ENCODE measurements at regions not wholly inside any gene's neighbourhood (a gene's known extent, or its start where the extent isn't known, plus 50 kb on each side); places are given as distances from the start of the nearest gene placed in this dataset.

DNA sequence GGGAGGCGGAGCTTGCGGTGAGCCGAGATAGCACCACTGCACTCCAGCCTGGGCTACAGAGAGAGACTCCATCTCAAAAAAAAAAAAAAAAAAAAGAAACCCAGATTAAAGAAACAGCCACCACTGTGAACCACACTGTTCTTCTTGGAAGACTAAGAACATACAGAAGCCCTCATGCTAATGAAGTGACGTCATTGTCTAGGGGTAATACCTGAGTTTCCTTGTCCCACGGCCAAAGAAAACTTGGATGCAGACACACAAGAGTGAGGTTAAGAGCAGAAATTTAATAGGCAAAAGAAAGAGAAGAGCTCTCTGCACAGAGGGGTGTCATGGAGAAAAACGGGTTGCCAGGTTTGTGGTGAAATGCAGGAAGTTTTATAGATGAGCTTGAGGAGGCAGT lies 691.6 kb downstream of the NLGN4X start:
- DNase-seq (ENCODE audit: low read depth in 2 of 3, low spot score in 2 of 3), result no peak

DNA sequence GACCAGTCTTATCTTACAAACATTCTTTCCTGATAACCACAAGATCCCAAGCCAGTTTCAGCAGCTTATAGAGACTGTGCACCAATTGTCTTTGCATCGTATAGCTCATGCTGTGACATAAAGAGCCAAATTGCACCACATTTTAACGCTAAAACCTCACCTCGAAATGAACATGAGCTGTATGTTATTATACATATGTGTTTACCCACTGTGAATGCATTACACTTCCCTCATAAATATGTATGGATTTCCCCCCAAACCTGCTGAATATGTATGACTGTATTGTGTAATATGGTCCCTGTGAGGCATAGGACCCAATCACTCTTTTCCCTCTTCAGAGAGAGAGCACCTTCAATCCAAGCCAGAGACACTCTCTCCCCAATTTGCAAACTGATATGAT lies 692.4 kb downstream of the NLGN4X start:
- no peak for DNase-seq (ENCODE audit: low read depth in 2 of 3, low spot score in 2 of 3)

DNA sequence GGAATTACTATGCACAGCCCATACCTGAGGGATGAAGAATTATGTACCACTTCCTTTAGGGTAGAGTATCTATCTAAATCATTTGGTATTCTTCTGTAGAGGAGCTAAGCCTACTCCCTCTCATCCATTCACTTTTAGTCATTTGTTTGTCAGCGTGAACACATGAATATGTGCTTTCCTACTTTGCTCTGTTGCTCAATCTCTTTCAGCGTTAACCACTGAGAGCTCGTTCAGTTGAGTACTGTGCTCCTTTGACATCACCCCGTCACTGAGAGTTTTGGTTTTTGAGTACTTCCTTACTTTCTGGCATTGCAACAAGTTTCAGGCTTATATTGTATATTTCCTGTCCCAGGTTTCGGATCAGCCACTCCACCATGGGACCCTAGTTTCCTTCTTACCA lies 700.6 kb downstream of the NLGN4X start:
- DNase-seq (ENCODE audit: low read depth in 2 of 3, low spot score in 2 of 3), result no peak

DNA sequence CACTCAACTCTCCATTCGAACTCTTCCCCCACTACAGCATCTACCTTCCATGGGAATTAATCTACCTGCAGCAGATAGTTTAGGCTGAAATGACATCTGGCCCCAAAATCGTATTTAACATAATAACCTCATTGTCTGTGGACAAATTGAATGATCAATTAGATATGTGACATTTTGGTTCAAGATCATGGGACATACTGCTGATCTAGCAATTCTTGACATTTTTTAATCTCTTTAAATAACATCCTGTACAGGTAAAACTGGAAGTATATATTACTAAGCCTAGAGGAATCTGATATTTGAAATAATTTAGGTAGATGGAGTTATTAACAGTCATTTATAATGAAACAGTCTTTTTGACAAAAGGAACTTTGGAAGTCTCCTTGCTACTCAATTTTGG lies 702.5 kb downstream of the NLGN4X start:
- DNase-seq (ENCODE audit: low read depth in 2 of 3, low spot score in 2 of 3), result no peak

DNA sequence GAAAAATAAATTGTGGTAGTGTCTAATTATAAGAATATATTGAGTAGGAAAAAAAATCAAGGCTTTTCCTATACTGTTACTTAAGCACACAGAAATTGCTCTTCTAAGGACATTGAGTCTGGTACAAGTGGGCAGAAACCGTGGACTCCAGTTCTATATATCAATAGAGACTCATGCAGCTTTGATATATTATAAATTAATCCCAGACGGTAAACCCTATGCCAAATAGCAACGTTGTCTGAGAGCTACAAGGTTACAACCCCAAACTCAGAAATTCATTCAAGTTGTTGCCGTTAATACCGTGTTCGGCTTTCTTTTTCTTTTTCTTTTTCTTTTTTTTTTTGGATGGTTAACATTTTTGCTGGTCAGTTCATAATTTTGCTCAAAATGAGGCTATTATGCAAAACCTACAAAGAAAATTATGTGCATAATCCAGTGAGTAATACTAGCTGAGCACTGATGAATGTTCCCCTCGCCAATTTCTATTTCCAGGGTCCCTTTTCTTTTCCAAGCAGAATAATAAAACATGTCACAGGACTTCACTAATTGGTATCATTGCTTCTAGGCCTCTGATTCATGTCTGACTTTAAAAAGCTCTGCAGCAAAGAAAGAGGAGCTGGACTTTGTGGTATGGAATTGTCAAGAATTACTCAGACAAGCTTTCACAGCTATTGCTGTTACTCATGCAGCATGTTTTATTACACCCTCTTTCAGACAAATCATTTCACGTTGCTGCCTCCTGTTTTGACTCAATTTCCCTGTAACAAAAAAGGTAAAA lies 737.7 kb downstream of the NLGN4X start:
- no peak for DNase-seq (ENCODE audit: low read depth in 2 of 3, low spot score in 2 of 3)

DNA sequence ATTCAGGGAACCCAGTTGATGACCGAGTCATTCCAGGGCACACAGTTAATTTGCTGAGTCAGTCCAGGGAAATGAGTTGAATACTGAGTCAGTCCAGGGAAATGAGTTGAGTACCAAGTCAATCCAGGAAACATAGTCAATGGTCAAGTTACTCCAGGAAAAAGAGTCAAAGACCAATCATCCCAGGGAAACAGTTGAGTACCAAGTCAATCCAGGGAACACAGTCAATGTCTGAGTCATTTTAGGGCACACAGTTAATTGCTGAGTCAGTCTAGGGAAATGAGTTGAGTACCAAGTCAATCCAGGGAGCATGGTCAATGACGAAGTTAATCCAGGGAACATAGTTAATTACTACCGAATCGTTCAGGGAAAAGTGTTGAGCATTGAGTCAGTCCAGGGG lies 754.4 kb downstream of the NLGN4X start:
- no peak for DNase-seq (ENCODE audit: low read depth in 2 of 3, low spot score in 2 of 3)

DNA sequence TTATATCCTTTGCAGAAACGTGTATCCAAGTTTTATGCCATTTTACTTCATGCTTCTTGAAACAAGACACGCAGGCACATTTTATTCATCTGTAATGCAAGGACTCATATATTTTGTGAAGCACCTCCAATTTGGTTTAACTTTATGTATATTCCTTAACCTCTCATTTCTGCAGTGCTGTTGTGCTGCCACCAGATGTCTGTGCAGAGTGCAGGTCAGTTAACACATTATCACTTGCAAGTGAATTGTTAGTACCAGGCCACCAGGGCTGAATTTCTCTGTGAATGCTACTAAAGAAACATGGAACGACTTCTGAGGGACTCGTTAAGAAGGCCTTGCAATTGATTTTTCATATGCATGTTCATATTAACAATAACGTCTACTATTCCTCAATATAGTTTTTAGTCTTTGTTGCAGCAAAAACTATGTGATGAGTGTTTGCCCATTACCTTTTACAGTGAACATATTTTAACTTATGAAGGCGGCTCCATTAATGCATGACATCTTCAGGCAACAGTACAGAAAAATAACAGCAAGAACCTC lies 770.3 kb downstream of the NLGN4X start:
- no peak for DNase-seq (ENCODE audit: low read depth in 2 of 3, low spot score in 2 of 3)

DNA sequence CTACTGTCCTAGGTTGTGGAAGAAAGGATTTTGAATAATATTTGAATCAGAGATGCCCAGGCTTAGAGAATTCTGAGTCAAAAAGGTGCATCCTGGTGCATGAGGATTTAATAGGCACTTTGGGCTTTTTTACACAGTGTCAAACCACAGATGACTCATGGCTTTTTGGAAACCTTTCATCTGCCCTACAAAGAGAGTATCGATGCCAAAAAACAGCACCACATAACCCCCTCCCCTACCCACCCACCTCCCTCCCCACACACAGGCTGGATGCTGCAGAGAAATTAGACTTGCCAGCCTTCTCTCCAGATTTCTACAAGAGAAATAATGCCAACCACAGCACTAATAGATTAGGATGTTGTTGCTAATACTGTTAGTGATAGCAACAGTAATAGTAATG lies 779.3 kb downstream of the NLGN4X start:
- no peak for DNase-seq (ENCODE audit: low read depth in 2 of 3, low spot score in 2 of 3)

DNA sequence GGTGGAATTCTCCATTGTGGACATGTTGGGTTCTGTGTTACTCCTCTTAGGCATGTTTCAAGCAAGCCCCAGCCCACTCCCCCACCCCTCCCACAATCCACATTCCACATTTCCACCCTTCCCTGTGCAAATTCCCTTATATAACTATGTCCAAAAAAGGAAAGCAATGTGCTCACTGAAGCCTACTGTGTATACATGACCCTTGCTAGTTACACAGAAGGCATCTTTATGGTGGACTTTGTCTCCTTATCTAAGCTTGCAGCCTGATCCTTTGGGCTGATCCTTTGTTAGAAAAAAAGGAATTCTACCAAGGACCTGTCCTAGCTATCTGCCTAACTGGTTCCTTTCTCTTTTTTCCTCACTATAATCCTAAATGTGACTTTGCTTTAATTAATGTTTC lies 796.8 kb downstream of the NLGN4X start:
- no peak for DNase-seq (ENCODE audit: low read depth in 2 of 3, low spot score in 2 of 3)

DNA sequence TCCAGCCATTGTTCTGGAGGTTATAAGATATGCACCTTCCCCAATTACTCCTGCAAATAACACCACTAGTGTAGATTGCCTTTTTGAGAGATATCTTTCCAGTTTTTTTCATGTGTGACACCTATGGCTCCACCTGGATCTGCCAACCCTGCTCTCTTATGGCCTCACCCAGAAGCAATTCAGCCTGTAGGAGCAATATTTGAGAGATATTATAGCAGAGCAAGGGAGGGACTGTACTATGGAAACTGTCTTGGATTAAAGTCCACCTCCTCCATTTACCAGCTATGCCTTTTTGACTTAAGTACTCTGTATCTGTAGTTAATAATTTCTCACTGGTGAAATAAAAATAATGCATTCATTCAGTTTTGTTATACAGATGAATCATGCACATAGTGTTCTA lies 803.5 kb downstream of the NLGN4X start:
- no peak for DNase-seq (ENCODE audit: low read depth in 2 of 3, low spot score in 2 of 3)

DNA sequence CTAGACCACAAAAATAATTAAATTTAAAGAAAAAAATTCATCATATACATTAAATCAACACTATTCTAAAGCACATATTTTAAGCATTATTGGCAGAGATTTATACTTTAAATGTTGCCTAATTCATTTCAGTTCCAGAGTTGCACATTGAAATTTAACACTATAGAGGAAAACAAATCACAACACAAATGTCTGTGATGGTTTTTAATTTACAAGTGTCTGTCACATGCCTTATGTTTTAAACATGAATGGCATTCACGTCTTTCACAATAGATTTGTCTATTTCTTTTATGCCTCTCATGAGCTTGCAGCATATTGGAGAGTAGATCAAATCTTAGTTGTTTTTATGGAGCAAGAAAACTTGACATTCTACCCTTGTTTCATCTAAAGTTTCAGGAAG lies 811.3 kb downstream of the NLGN4X start:
- no peak for DNase-seq (ENCODE audit: low read depth in 2 of 3, low spot score in 2 of 3)

DNA sequence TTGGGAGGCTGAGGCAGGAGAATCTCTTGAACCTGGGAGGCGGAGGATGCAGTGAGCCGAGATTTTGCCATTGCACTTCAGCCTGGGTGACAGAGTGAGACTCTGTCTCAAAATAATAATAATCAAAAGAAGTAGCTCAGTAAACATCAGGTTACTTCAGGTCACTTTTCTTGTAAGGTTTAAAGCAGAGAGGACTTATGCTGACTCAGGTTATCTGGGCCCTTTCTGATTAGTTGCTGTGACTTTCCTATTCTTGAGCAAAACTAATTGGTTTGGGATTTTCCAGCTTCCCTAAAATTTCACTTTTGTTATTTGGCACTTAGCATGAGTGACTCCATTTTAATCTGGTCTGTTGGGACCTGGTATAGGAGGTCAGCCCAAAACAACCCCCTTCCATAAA lies 812.9 kb downstream of the NLGN4X start:
- no peak for DNase-seq (ENCODE audit: low read depth in 2 of 3, low spot score in 2 of 3)

DNA sequence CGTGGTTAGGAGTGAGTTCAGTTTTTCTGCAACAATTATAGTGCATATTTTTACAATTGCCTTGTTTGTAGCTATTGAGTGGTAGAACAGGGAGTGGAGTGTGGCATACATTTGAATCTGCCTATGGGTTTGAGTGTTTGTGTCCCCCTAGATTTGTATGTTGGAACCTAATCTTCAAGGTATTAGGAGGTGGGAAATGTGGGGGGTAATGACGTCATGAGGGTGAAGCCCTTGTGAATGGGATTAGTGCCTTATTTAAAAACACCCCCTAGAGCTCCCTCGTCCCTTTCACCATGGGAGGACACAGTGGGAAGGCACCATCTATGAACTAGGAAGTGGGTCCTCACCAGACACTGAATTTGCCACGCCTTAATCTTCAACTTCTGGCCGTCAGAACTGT lies 819.6 kb downstream of the NLGN4X start:
- no peak for DNase-seq (ENCODE audit: low read depth in 2 of 3, low spot score in 2 of 3)

DNA sequence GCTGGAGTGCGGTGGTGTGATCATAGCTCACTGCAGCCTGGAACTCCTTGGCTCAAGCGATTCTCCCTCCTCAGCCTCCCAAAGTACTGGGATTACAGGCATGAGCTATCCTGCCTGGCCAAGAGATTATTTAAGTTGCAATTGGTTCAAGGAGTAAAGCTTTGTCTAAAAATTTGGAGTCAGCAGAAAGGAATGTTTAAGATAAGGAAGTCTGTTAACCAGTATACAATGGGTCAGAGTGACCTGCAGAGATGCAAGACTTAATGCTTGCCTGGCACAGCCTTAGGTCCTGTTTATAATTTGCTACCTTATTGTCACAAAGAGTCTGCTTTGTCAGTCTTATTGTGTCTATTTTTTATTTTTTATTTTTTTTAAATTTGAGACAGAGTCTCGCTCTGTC lies 826.2 kb downstream of the NLGN4X start:
- no peak for DNase-seq (ENCODE audit: low read depth in 2 of 3, low spot score in 2 of 3)

DNA sequence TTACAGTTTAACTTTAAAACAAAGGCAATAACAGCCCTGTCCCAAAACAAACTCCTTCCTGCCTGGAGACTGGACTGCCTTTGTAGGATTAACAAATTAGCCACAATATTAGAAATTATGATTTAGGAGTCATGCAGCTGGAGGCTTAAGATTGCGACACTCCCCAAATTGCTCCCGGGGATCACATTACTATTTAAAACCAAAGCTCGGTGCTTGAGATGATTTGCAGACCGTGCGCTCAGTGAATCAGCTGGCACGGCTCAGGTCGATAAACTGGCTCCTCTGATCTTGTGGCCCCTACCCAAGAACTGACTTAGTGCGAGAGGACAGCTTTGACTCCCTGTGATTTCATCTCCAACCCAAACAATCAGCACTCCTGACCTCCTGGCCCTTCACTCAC lies 829.3 kb downstream of the NLGN4X start:
- no peak for DNase-seq (ENCODE audit: low read depth in 2 of 3, low spot score in 2 of 3)

DNA sequence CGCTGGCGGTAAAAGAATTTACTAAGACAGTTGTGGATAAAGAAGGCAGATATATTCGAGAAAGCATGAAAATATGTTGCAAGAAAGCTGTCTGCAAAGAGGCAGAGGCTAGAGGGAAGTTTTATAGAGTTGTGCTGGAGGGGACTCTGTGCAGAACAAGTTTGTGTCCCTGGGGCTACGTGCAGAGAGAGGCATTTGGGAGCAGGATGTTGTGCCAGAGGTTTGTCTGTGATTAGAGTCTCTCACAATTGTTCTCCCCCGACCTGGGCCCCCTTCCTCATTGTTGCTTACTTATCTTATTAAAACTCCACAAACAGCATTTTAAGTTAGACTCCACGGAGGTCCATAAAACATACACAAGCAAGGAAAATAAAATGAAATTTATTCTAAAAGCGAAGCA lies 831.3 kb downstream of the NLGN4X start:
- no peak for DNase-seq (ENCODE audit: low read depth in 2 of 3, low spot score in 2 of 3)

DNA sequence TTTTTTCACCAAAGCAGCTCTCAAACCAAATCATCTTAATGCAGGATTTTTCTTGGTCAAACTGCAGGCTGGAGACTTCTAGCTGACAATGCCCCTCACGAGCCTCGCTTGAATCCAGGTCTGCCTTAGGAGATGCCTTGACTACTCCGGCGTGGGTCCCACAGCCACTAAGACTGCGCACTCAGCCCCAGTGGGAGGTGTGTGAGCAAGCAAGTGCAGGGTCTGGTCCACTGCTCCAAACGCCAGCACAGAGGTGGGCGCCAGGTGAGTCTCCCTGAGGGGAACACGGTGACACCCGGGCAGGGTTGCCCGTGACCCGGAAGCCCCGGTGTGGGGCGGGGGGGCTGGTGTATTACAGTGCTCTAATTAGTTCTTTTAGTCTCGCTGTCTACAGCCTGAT lies 838.3 kb downstream of the NLGN4X start:
- DNase-seq (ENCODE audit: low read depth in 2 of 3, low spot score in 2 of 3), result no peak

DNA sequence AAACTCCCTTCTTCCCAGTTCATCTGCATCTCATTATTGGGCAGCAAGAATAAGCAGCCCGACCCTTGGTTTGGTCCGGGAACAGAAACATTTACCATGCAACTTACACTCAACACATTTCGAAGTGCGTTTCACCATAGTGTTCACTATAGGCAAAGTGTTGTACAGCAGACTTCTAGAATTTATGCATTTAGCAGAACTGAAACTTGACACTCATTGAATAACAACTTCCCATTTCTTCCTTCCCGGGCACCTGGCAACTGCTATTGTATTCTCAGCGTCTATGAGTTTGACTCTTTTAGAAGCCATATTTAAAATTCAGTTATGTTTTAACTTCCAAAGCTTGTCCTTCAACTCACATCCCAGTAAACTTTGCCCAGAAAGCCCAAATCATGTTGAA lies 840.6 kb downstream of the NLGN4X start:
- no peak for DNase-seq (ENCODE audit: low read depth in 2 of 3, low spot score in 2 of 3)

DNA sequence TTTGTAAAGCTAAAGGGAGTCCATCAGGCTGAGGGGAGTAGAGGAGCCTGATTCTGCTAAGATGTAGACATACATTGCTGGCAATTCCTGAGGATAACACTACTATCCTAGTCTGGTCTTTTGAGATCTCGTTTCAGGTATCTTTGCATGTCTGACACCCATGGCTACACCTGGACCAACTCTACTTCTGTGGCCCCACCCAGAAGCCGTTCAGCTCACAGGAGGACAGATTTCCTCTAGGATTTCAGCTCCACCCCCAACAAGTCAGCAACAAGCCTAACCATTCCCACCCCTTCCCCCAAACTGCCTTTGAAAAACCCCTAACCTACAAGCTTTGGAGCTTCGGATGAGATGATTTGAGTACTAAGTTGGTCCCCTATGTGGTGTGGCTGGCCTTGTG lies 848.2 kb downstream of the NLGN4X start:
- no peak for DNase-seq (ENCODE audit: low read depth in 2 of 3, low spot score in 2 of 3)

DNA sequence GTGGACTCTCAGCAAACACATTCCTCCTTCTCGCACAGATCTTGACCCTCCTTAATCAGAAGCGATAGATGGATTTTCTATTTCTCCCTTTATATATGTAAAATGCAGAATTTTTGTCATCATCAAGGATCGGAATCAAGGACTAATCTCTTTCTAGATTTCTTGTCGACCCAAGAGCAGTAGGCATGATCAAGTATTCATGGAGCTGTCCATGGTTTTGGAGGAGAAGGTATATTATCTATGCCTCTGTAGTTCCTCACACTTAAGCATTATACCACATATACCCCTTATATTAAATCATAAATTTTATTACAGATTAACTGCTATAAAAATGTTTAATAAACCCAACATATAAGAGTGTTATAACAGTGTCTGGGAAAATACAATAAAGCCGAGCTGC lies 886.8 kb downstream of the NLGN4X start:
- DNase-seq (ENCODE audit: low read depth in 2 of 3, low spot score in 2 of 3), result no peak

DNA sequence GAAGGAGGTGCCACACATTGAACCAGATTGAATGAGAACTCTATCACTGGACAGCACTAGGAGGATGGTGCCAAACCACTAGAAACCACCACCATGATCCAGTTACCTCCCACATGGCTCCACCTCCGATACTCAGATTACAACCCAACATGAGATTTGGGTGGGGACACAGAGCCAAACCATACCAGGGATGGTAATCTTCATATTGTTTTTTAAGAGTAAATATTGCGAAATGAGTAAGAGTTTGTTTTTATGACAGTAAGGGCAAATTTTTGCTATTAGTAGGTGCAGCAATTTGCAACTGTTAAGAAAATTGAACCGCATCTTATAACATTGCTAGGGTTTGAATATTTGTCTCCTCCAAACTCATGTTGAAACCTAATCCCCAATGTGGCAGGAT lies 891.5 kb downstream of the NLGN4X start:
- no peak for DNase-seq (ENCODE audit: low read depth in 2 of 3, low spot score in 2 of 3)

DNA sequence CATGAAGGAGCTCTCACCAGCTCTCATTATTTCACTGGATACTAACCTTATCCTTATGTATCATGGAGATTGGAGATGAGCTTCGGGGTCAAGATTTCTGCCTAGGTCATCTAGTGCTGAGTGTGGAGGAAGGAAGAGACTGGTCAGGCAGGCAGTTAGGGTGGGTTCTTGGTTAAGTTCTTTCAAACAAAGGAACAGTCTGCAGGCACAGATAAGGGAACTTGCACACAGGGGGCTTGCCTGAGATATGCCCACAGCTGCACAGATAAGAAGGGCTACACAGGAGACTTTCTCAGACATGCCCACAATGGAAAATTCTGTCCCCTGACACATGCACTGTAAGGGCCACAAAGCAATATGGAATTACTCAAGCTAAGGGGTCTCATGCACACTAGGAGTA lies 904.1 kb downstream of the NLGN4X start:
- no peak for DNase-seq (ENCODE audit: low read depth in 2 of 3, low spot score in 2 of 3)

DNA sequence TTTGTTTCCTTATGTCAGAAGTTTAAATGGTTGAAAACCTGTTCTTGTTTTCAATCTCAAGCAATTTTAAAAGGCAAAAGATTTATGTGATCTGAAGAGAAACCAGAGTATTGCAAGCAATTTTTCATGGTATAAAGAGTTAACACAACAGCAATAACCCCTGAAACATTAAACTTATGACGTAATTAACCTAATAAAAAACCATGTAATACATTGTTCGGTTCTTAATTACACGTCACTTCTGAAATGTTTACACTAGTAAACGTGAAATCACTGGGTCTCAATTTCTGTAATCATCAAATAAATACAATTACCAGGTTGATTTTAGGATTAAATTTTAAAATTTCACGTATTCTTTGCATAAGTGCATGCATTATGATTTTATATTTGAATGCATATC lies 914.5 kb downstream of the NLGN4X start:
- no peak for DNase-seq (ENCODE audit: low read depth in 2 of 3, low spot score in 2 of 3)

Data from activated CD8-positive, alpha-beta memory T cell treated with anti-CD3 and anti-CD28 coated beads for 48 hours (primary cell).